H1 (cell line): ENCODE measurements at regions not wholly inside any gene's neighbourhood (a gene's known extent, or its start where the extent isn't known, plus 50 kb on each side); places are given as distances from the start of the nearest gene placed in this dataset.

Experiments
- CTCF ChIA-PET: fragments of 300-600 bp; sonication (Branson Sonifier 250); formaldehyde crosslinking; loops from one replicate; lab custom pipeline; 2021; ENCODE audit not compliant: partially characterized antibody; lab: Charles Lee
- POLR2A ChIA-PET: fragments of 300-600 bp; sonication (Branson Sonifier 250); formaldehyde crosslinking; loops from one replicate; lab custom pipeline; 2021; ENCODE audit warnings: inconsistent platforms; ENCODE audit not compliant: partially characterized antibody; lab: Charles Lee
- DNase-seq, 2 experiments: peaks; one replicate each; pipeline versions ENCODE4 v3.0.0 to v3.0.0-alpha.2; 2010 to 2022; ENCODE audit warnings: low spot score in 2 of 2, low read depth in 1 of 2, mixed read lengths in 1 of 2
- FAIRE-seq: peaks from 2 replicates; lab custom pipeline; 2011; peaks lifted over from hg19 to GRCh38; lab: Jason Lieb, UNC
- H2AFZ ChIP-seq: 2 replicates; pipeline ENCODE4 v1.8.1; 2012; ENCODE audit warnings: low read length, inconsistent platforms
- H2AK5ac ChIP-seq: 2 replicates; pipeline ENCODE4 v1.6.1; 2013; ENCODE audit warnings: low read depth, low read length
- H2BK120ac ChIP-seq: replicated peaks from 2 replicates; pipeline ENCODE3; 2013; ENCODE audit warnings: low read depth, low read length, inconsistent platforms
- H2BK12ac ChIP-seq: 2 replicates; pipeline ENCODE4 v1.6.1; 2013; ENCODE audit warnings: low read depth, low read length
- H2BK15ac ChIP-seq: 2 replicates; pipeline ENCODE4 v1.6.1; 2013; ENCODE audit warnings: low read length
- H2BK20ac ChIP-seq: 2 replicates; pipeline ENCODE4 v1.6.1; 2013; ENCODE audit warnings: low read length
- H2BK5ac ChIP-seq: 2 replicates; pipeline ENCODE4 v1.6.1; 2013; ENCODE audit warnings: low read depth, low read length
- H3K14ac ChIP-seq: 2 replicates; pipeline ENCODE4 v1.6.1; 2013; ENCODE audit warnings: inconsistent platforms; ENCODE audit not compliant: insufficient read length
- H3K18ac ChIP-seq: 2 replicates; pipeline ENCODE4 v1.6.1; 2013; ENCODE audit warnings: low read length; ENCODE audit errors: extremely low read depth
- H3K23ac ChIP-seq: 2 replicates; pipeline ENCODE4 v1.6.1; 2013; ENCODE audit warnings: inconsistent platforms; ENCODE audit not compliant: insufficient read length
- H3K23me2 ChIP-seq: 2 replicates; pipeline ENCODE4 v1.6.1; 2013; ENCODE audit warnings: low read depth, low read length
- H3K27ac ChIP-seq: 2 replicates; pipeline ENCODE4 v1.6.1; 2011; ENCODE audit warnings: low read depth, low read length, inconsistent platforms
- H3K27me3 ChIP-seq, 4 experiments: replicated peaks in 1 of 4; 1 replicate in 1 of 4; 2 replicates in 3 of 4; pipeline versions ENCODE4 v1.6.1 to v1.8.1; 2011 to 2013; ENCODE audit warnings: low read length in 3 of 4, mild to moderate bottlenecking in 3 of 4, inconsistent platforms in 2 of 4, mixed read lengths in 2 of 4, moderate library complexity in 1 of 4; ENCODE audit not compliant: control insufficient read depth in 3 of 4, insufficient read depth in 3 of 4; ENCODE audit errors: extremely low read depth in 1 of 4
- H3K36me3 ChIP-seq, 4 experiments: 2 replicates each; pipeline versions ENCODE4 v1.6.1 to v1.8.1; 2011 to 2013; ENCODE audit warnings: mild to moderate bottlenecking in 4 of 4, low read length in 3 of 4, moderate library complexity in 2 of 4, control low read depth in 1 of 4, inconsistent platforms in 1 of 4; ENCODE audit not compliant: insufficient read depth in 4 of 4, control insufficient read depth in 2 of 4
- H3K4ac ChIP-seq: replicated peaks from 2 replicates; pipeline ENCODE3; 2013; ENCODE audit warnings: low read length, low read depth, mixed read lengths, inconsistent platforms; ENCODE audit not compliant: insufficient read length
- H3K4me1 ChIP-seq, 4 experiments: replicated peaks in 1 of 4; 1 replicate in 1 of 4; 2 replicates in 3 of 4; pipeline versions ENCODE4 v1.6.1 to v1.8.1; 2011 to 2013; ENCODE audit warnings: low read length in 3 of 4, inconsistent platforms in 2 of 4, mixed read lengths in 1 of 4; ENCODE audit not compliant: insufficient read depth in 4 of 4, control insufficient read depth in 3 of 4
- H3K4me2 ChIP-seq, 2 experiments: 2 replicates each; pipeline versions ENCODE4 v1.6.1 to v1.8.1; 2011 to 2013; ENCODE audit warnings: low read depth in 2 of 2, low read length in 2 of 2, control low read depth in 1 of 2, inconsistent platforms in 1 of 2, mild to moderate bottlenecking in 1 of 2; ENCODE audit not compliant: insufficient read depth in 1 of 2
- H3K4me3 ChIP-seq, 4 experiments: fragments of 200-600, 300-600 bp in 1 of 4; sonication (generic), shearing (Covaris generic), sonication (Bioruptor Twin) in 1 of 4; 2 replicates each; pipeline versions ENCODE4 v1.5.1 to v1.8.1; 2011 to 2016; ENCODE audit warnings: low read length in 4 of 4, low read depth in 3 of 4, control low read depth in 2 of 4, inconsistent platforms in 2 of 4, mild to moderate bottlenecking in 2 of 4, mixed read lengths in 1 of 4, moderate library complexity in 1 of 4; ENCODE audit not compliant: insufficient read depth in 2 of 4; ENCODE audit errors: extremely low read depth in 1 of 4
- H3K56ac ChIP-seq: replicated peaks from 2 replicates; pipeline ENCODE3; 2013; ENCODE audit warnings: low read depth, mild to moderate bottlenecking, mixed read lengths, low read length, inconsistent platforms; ENCODE audit not compliant: insufficient read length
- H3K79me1 ChIP-seq: 2 replicates; pipeline ENCODE4 v1.6.1; 2013; ENCODE audit warnings: low read depth, low read length, control low read depth
- H3K79me2 ChIP-seq, 2 experiments: 2 replicates each; pipeline versions ENCODE4 v1.6.1 to v1.8.1; 2012 to 2013; ENCODE audit warnings: low read length in 2 of 2, mild to moderate bottlenecking in 2 of 2, inconsistent platforms in 1 of 2; ENCODE audit not compliant: insufficient read depth in 2 of 2, control insufficient read depth in 1 of 2
- H3K9ac ChIP-seq, 4 experiments: replicated peaks in 1 of 4; 1 replicate in 1 of 4; 2 replicates in 3 of 4; pipeline versions ENCODE4 v1.6.1 to v1.8.1; 2011 to 2013; ENCODE audit warnings: low read depth in 3 of 4, low read length in 3 of 4, control low read depth in 2 of 4, mild to moderate bottlenecking in 2 of 4, moderate library complexity in 2 of 4, inconsistent platforms in 1 of 4; ENCODE audit errors: extremely low read depth in 1 of 4
- H3K9me3 ChIP-seq, 2 experiments: 2 replicates each; pipeline versions ENCODE4 v1.6.1 to v1.8.1; 2012 to 2013; ENCODE audit warnings: mild to moderate bottlenecking in 2 of 2, moderate library complexity in 2 of 2, control low read depth in 1 of 2, inconsistent platforms in 1 of 2, low read depth in 1 of 2, low read length in 1 of 2, mixed read lengths in 1 of 2; ENCODE audit not compliant: insufficient read depth in 2 of 2
- H4K20me1 ChIP-seq, 2 experiments: replicated peaks in 1 of 2; 2 replicates each; pipeline versions ENCODE3 to v1.8.1; 2011 to 2013; ENCODE audit warnings: inconsistent platforms in 2 of 2, low read length in 2 of 2, mild to moderate bottlenecking in 1 of 2; ENCODE audit not compliant: insufficient read depth in 2 of 2, control insufficient read depth in 1 of 2
- H4K5ac ChIP-seq: 2 replicates; pipeline ENCODE4 v1.6.1; 2013; ENCODE audit warnings: low read length, low read depth, mixed read lengths, inconsistent platforms; ENCODE audit not compliant: insufficient read length
- H4K8ac ChIP-seq: 2 replicates; pipeline ENCODE4 v1.8.0; 2013; ENCODE audit warnings: mild to moderate bottlenecking, moderate library complexity, low read length, inconsistent platforms; ENCODE audit not compliant: insufficient read depth; ENCODE audit errors: extremely low read depth
- H4K91ac ChIP-seq: replicated peaks from 2 replicates; pipeline ENCODE3; 2013; ENCODE audit warnings: low read length, mixed read lengths, inconsistent platforms; ENCODE audit not compliant: insufficient read length
- EGR1 ChIP-seq: IDR thresholded peaks from 2 replicates; pipeline ENCODE4 v1.6.1; 2011; ENCODE audit warnings: low read depth, low read length, borderline replicate concordance
- NANOG ChIP-seq: IDR thresholded peaks from 2 replicates; pipeline ENCODE4 v1.6.1; 2011; ENCODE audit warnings: low read length, low read depth, mild to moderate bottlenecking, inconsistent platforms; ENCODE audit not compliant: insufficient read depth, poor library complexity, severe bottlenecking
- SIX5 ChIP-seq: IDR thresholded peaks from 2 replicates; pipeline ENCODE4 v1.6.1; 2011; ENCODE audit warnings: mild to moderate bottlenecking, low read depth, low read length
- TCF12 ChIP-seq: IDR thresholded peaks from 2 replicates; pipeline ENCODE4 v1.6.1; 2011; ENCODE audit warnings: low read depth, mild to moderate bottlenecking, low read length
- WGBS, 2 experiments: shearing (Covaris generic) in 1 of 2; methylation state at CpG; one replicate each; pipeline versions ENCODE4 v1.1.6 to v1.1.7; 2013 to 2015; ENCODE audit warnings: low lambda C conversion rate in 2 of 2, mixed read lengths in 2 of 2, inconsistent platforms in 1 of 2, low coverage in 1 of 2, missing lambda C conversion rate in 1 of 2; ENCODE audit not compliant: insufficient replicate concordance in 2 of 2, insufficient coverage in 1 of 2, insufficient read length in 1 of 2; ENCODE audit errors: extremely low coverage in 1 of 2, missing lambda C conversion rate in 1 of 2; 5-methylcytosine and 5-hydroxymethylcytosine counted together

DNA sequence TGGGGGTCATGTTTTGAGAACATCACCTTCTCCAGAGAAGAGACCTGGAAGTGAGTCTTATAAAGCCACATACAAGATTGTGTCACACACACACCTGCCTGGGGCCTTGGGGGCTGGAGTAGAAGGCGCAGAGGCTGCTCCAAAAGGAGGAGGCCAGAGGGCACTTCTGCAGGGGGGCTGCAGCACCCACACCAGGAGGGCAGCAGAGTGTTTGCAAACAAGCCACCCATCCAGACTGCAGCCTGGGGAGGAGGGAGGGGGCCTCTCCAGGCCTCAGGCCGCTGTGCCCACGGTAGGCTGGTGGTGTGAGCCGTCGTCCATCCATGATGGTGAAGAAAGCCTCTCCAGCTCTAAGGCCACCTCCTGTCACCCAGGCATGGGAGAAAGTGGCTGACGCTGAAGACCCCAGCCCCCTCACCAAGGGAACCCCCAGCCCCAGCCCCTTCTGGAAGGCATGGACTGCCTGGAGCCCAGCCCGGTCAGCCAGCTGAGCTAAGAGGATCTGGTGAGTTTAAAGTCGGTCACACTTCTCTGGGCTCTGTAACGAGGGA is 77.5 kb downstream of the FOXL3 start:
- Histone ChIP-seq H3K18ac (no peak overlapping the region), H3K27ac (no peak overlapping the region), H4K20me1 (no peaks in the 10 kb centered on the region), H2BK15ac (no peak overlapping the region), H4K8ac (no peak overlapping the region), H2BK120ac (no peak overlapping the region), H3K56ac (no peak overlapping the region), H3K4ac (no peak overlapping the region), H3K79me2 (no peaks in the 10 kb centered on the region), H3K23ac (no peak overlapping the region), H3K4me1 (no peaks in the 10 kb centered on the region; a peak in 2 of 7 replicates), H4K5ac (no peak overlapping the region), H3K9me3 (no peaks in the 10 kb centered on the region), H3K36me3 (no peaks in the 10 kb centered on the region), H3K79me1 (no peaks in the 10 kb centered on the region), H2AFZ (no peak overlapping the region), H3K4me2 (no peak overlapping the region), H3K14ac (no peak overlapping the region), H3K4me3 (no peak overlapping the region), H4K91ac (no peak overlapping the region), H2BK20ac (no peak overlapping the region), H2BK5ac (no peak overlapping the region), H2AK5ac (no peak overlapping the region), H3K9ac (no peak overlapping the region), H3K23me2 (no peaks in the 10 kb centered on the region; the same call in 1 of the 2 replicates), H2BK12ac (no peak overlapping the region), H3K27me3 (no peaks in the 10 kb centered on the region)
- TF ChIP-seq EGR1: no peak
- TF ChIP-seq NANOG: no peak
- TF ChIP-seq SIX5: no peak
- TF ChIP-seq TCF12: no peak
- POLR2A ChIA-PET: no interaction called here
- DNase-seq (no peak), FAIRE-seq (no peak)
- 81% methylated on average over 6 of the region's 9 CpGs; no CpG with 5 or more reads in 1 of the 2 experiments for WGBS, 2 experiments
- CTCF ChIA-PET: no interaction called here
